B cell (primary cell): ENCODE measurements at regions not wholly inside any gene's neighbourhood (a gene's known extent, or its start where the extent isn't known, plus 50 kb on each side); places are given as distances from the start of the nearest gene placed in this dataset.

ENCODE experiments used
- ATAC-seq: fragments of 200-7000 bp; cut with Tn5 transposase; one replicate; pipeline ENCODE4 v1.10.0; 2021; ENCODE audit warnings: low read depth, mild to moderate bottlenecking, moderate number of reproducible peaks, moderate library complexity
- CTCF ChIA-PET: fragments of 350-600 bp; sonication (Branson Sonifier 250); formaldehyde crosslinking; loops from one replicate; lab custom pipeline; 2021; ENCODE audit warnings: antibody characterized with exemption, inconsistent platforms; lab: Charles Lee
- POLR2A ChIA-PET: fragments of 350-600 bp; sonication (Branson Sonifier 250); formaldehyde crosslinking; loops from one replicate; lab custom pipeline; 2021; ENCODE audit warnings: antibody characterized with exemption; lab: Charles Lee
- DNase-seq: peaks from one replicate; pipeline ENCODE4 v3.0.0; 2013
- H2AFZ ChIP-seq: 2 replicates; pipeline ENCODE4 v1.6.1; 2012; ENCODE audit warnings: mild to moderate bottlenecking, low read depth, low read length; ENCODE audit not compliant: insufficient read depth, poor library complexity, severe bottlenecking
- H3K27ac ChIP-seq, 2 donors: 1 replicate in 1 of 2; 2 replicates in 1 of 2; pipeline ENCODE4 v1.5.1; 2012 to 2013; ENCODE audit warnings: low read length in 2 of 2, mild to moderate bottlenecking in 2 of 2, moderate library complexity in 1 of 2
- H3K27me3 ChIP-seq, 4 experiments: fragments of 200-600 bp in 1 of 4; sonication (generic) in 1 of 4; replicated peaks in 1 of 4; 1 replicate in 2 of 4; 2 replicates in 2 of 4; pipeline versions ENCODE4 v1.6.1 to v1.7.0; 2013 to 2016; ENCODE audit warnings: low read length in 3 of 4, mild to moderate bottlenecking in 2 of 4, mixed read lengths in 1 of 4, moderate library complexity in 1 of 4; ENCODE audit not compliant: insufficient read depth in 4 of 4, control insufficient read depth in 3 of 4; ENCODE audit errors: control extremely low read depth in 1 of 4
- H3K36me3 ChIP-seq, 2 experiments: replicated peaks in 1 of 2; 1 replicate in 1 of 2; 2 replicates in 1 of 2; pipeline versions ENCODE4 v1.6.1 to v1.7.1; 2013; ENCODE audit warnings: low read length in 1 of 2; ENCODE audit not compliant: insufficient read depth in 2 of 2, control insufficient read depth in 1 of 2; ENCODE audit errors: control extremely low read depth in 1 of 2, extremely low read depth in 1 of 2
- H3K4me1 ChIP-seq, 2 donors: fragments of 200-600 bp in 1 of 2; sonication (generic) in 1 of 2; 1 replicate in 1 of 2; 2 replicates in 1 of 2; pipeline versions ENCODE4 v1.5.1 to v1.6.1; 2013 to 2017; ENCODE audit warnings: low read length in 2 of 2; ENCODE audit not compliant: control insufficient read depth in 2 of 2, insufficient read depth in 2 of 2
- H3K4me2 ChIP-seq: replicated peaks from 2 replicates; pipeline ENCODE3; 2012; ENCODE audit warnings: mild to moderate bottlenecking, low read depth, low read length; ENCODE audit not compliant: poor library complexity, severe bottlenecking
- H3K4me3 ChIP-seq, 5 experiments: fragments of 200-600 bp in 1 of 5; sonication (generic) in 1 of 5; 1 replicate in 3 of 5; 2 replicates in 2 of 5; pipeline versions ENCODE4 v1.5.1 to v1.7.0; 2011 to 2016; ENCODE audit warnings: low read length in 4 of 5, mild to moderate bottlenecking in 4 of 5, low read depth in 2 of 5, control low read depth in 1 of 5, moderate library complexity in 1 of 5; ENCODE audit not compliant: insufficient read depth in 1 of 5; ENCODE audit errors: control extremely low read depth in 1 of 5, extremely low read depth in 1 of 5
- H3K79me2 ChIP-seq: fragments of 200-600 bp; sonication (generic); one replicate; pipeline ENCODE4 v1.6.0; 2016; ENCODE audit warnings: low read length; ENCODE audit not compliant: control insufficient read depth, insufficient read depth
- H3K9ac ChIP-seq: fragments of 200-600 bp; sonication (generic); 2 replicates; pipeline ENCODE4 v1.6.1; 2017; ENCODE audit warnings: mild to moderate bottlenecking, low read length, moderate library complexity
- H3K9me3 ChIP-seq, 3 donors: one replicate each; pipeline versions ENCODE4 v1.6.1 to v1.7.1; 2013; ENCODE audit warnings: low read length in 2 of 3; ENCODE audit not compliant: control insufficient read depth in 2 of 3, insufficient read depth in 1 of 3; ENCODE audit errors: control extremely low read depth in 1 of 3
- H4K20me1 ChIP-seq: 2 replicates; pipeline ENCODE4 v1.6.0; 2012; ENCODE audit warnings: mild to moderate bottlenecking, low read length; ENCODE audit not compliant: insufficient read depth, control insufficient read depth, poor library complexity, severe bottlenecking
- H3K27ac Mint-ChIP-seq: one replicate; pipeline ENCODE4 v1.8.0; 2021; ENCODE audit warnings: mixed read lengths
- H3K27me3 Mint-ChIP-seq: one replicate; pipeline ENCODE4 v1.8.0; 2021; ENCODE audit warnings: mixed read lengths
- H3K4me1 Mint-ChIP-seq: one replicate; pipeline ENCODE4 v1.8.0; 2021; ENCODE audit warnings: mixed read lengths
- H3K4me3 Mint-ChIP-seq: one replicate; pipeline ENCODE4 v1.8.0; 2021; ENCODE audit warnings: mixed read lengths
- H3K9me3 Mint-ChIP-seq: one replicate; pipeline ENCODE4 v1.8.0; 2022; ENCODE audit warnings: mixed read lengths; ENCODE audit not compliant: insufficient read depth
- CTCF ChIP-seq: fragments of 200-600 bp; IDR thresholded peaks from one replicate; pipeline ENCODE4 v1.8.0; 2022; ENCODE audit warnings: antibody characterized with exemption, mild to moderate bottlenecking
- EZH2 ChIP-seq: IDR thresholded peaks from 2 replicates; pipeline ENCODE4 v1.6.1; 2012; ENCODE audit warnings: borderline replicate concordance, low read depth, mild to moderate bottlenecking, moderate library complexity, low read length; ENCODE audit not compliant: insufficient read depth, poor library complexity, severe bottlenecking
- WGBS: methylation state at CpG from one replicate; pipeline ENCODE4 v1.1.5; 2013; ENCODE audit warnings: missing lambda C conversion rate; ENCODE audit not compliant: insufficient coverage; 5-methylcytosine and 5-hydroxymethylcytosine counted together
- intact Hi-C: fragments of 100-400 bp; cut with micrococcal nuclease; formaldehyde crosslinking; loops from one replicate; pipeline ENCODE4 v1.10.0; 2022

DNA sequence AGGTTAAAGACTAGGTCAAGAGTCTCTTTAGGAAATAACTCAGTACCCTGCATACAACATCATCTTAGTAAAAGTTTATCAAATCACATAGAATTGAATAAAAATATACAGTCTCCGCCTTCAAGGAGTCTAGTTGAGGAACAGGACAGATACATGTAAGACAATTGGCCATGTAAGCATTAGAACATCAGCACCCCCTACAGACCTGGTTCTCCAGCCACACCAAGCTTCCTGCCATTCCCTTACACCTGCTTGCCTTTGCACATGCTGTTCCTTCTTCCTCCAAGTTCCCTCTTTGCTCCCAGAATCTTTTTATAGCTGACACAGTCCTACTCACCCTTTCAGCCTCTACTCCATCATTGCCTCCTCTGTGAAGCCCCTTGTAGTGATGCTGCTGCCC lies 187.8 kb upstream of the LRFN2 start:
- intact Hi-C loops = no loop called here
- no CpG with 5 or more reads among the region's 1 CpG for WGBS
- no peak for DNase-seq
- H3K4me3 Mint-ChIP-seq = no peak overlapping the region
- Histone ChIP-seq H3K9me3 (peaks cover 0 to 6% (median 0%) of the 10 kb centered on the region in 3 donors), H3K4me1 (no peaks in the 10 kb centered on the region), H3K27me3 (peaks cover 0 to 3% (median 0%) of the 10 kb centered on the region in 4 experiments), H3K4me3 (no peak overlapping the region), H3K9ac (no peak overlapping the region), H3K36me3 (no peaks in the 10 kb centered on the region), H2AFZ (no peak overlapping the region), H3K4me2 (no peak overlapping the region), H3K79me2 (no peaks in the 10 kb centered on the region), H4K20me1 (no peaks in the 10 kb centered on the region), H3K27ac (no peak overlapping the region)
- H3K9me3 Mint-ChIP-seq = peaks cover 2% of the 10 kb centered on the region
- H3K27ac Mint-ChIP-seq = no peak overlapping the region
- peaks cover 12% of the 10 kb centered on the region for H3K27me3 Mint-ChIP-seq
- no peak for TF ChIP-seq CTCF
- no peak for TF ChIP-seq EZH2
- H3K4me1 Mint-ChIP-seq = no peaks in the 10 kb centered on the region
- ChIA-PET CTCF (interaction anchor here (1.8 kb wide), 1 partner anchor 12 kb away, joined by 4 read pairs; no protein-coding TSS in a partner anchor), POLR2A (no interaction called here)
- no peak for ATAC-seq

DNA sequence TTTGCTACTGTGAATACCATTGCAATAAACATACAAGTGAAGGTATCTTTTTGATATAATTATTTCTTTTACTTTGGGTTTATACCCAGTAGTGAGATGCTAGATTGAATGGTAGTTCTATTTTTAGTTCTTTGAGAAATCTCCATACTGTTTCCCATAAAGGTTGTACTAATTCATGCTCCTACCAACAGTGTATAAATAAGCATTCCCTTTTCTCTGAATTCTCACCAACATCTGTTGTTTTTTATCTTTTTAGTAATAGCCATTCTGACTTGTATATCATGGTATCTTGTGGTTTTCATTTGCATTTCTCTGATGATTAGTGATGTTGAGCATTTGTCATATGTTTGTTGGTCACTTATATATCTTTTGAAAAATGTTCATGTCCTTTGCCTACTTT lies 183.6 kb upstream of the LRFN2 start:
- TF ChIP-seq CTCF (no peak), EZH2 (no peak)
- ChIA-PET CTCF (interaction anchor here (0.5 kb wide), 1 partner anchor 55 kb away, joined by 6 read pairs; no protein-coding TSS in a partner anchor), POLR2A (no interaction called here)
- Mint-ChIP-seq H3K4me1 (no peaks in the 10 kb centered on the region), H3K9me3 (peaks cover 3% of the 10 kb centered on the region), H3K4me3 (no peak overlapping the region), H3K27me3 (peaks cover 18% of the 10 kb centered on the region), H3K27ac (no peak overlapping the region)
- Histone ChIP-seq H3K4me2 (no peak overlapping the region), H3K27ac (no peak overlapping the region), H3K4me3 (no peak overlapping the region), H3K36me3 (no peaks in the 10 kb centered on the region), H2AFZ (no peak overlapping the region), H3K79me2 (no peaks in the 10 kb centered on the region), H3K9ac (no peak overlapping the region), H3K27me3 (peaks cover 0 to 4% (median 2%) of the 10 kb centered on the region in 4 experiments), H3K9me3 (peaks cover 0 to 6% (median 0%) of the 10 kb centered on the region in 3 donors), H3K4me1 (no peaks in the 10 kb centered on the region), H4K20me1 (no peaks in the 10 kb centered on the region)
- ATAC-seq (no peak), DNase-seq (no peak)
- intact Hi-C loops = no loop called here
